Esophagus mucosa (tissue), 1 donor: ENCODE measurements at regions not wholly inside any gene's neighbourhood (a gene's known extent, or its start where the extent isn't known, plus 50 kb on each side); places are given as distances from the start of the nearest gene placed in this dataset.
A peak's percentile ranks its signal among the peaks of the same experiment; 100 is the strongest.

ENCODE experiments used
- ATAC-seq: fragments of 200-7000 bp; cut with Tn5 transposase; one replicate; pipeline ENCODE4 v1.9.1; 2020
- donor health status: DM: yes; HTN: yes; CAD: no.

DNA sequence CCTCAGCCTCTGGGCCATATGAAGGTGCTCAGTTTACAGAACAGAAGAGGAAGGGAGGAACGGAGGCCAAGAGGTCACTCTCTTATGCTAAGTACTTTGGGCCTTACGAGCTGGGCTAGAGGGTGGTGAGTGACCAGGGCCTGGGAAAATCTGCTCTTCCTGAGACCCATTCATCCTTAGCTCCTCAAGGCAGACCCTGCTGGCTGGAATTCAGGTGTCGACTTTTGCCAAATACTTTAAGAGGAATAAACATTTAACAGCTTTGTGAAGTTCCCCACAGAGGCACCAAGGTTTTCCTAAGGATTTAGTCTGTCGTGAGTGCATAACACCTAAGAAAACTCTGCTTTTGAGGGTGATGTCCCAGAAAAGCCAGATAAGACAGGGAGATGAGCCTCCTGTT lies 129.7 kb upstream of the SIX2 start:
- ATAC-seq, result no peak

DNA sequence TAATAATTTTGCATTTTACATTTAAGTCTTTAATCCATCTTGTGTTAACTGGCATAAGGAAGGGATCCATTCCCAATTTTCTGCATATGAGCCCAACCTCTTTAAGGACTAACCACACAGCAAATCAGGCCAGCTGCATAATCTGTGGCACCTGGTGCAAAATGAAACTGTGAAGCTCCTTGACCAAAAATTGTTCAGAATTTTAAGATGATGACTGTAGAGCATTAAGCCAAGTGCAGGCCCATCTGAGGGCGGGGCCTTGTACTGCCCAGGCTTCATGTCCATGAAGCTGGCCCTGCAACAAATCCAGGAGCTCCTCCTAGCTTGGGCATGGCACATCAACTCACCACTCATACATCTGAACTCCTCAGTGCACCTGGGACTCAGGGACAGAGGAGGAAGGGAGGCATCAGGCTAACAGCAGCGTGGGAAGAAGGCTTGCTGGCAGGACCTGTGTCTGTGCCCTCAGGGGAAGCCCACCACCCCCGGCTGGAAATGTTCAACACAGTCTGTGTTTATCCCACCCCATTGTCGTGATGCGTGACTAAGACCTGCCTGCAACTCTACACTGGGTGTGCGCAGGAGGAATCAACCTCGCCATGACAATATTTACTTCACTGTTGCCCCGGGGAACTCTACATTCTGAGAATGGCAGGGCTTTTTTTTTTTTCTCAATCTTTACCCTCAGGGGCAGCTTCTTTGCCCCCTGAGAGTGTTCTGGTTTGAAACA lies 128.9 kb upstream of the SIX2 start:
- ATAC-seq, result no peak

DNA sequence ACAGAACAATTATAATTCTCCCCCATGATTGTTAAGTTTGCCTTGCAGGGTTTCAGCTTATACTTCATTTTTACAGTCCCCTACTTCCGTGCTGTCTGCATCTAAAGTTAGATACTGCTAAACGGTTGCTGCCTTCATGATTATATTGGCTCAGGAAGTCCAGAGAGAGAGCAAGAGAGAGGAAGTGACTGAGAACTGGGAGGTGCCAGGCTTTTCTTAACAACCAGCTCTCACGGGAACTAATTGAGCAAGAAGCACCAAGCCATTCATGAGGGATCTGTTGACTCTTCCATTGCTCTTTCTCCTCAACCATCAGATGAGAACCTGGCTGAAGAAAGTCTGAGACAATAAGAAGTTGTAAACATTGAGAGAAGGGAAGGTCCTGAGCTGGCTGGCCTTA lies 125.5 kb upstream of the SIX2 start:
- no peak for ATAC-seq

DNA sequence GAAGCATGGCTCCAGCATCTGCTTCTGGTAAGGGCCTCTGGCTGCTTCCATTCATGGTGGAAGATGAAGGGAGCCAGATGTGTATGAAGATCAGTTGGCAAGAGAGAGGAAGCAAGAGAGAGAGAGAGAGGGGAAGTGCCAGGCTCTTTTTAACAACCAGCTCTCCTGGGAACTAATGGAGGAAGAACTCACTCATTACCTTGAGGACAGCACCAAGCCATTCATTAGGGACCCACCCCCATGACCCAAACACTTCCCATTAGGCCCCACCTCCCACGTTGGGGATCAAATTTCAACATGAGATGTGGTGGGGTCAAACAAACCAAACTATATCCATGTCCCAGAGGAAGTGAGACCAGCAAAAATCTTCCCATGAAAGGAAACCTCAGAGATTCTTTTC lies 124.8 kb upstream of the SIX2 start:
- no peak for ATAC-seq

DNA sequence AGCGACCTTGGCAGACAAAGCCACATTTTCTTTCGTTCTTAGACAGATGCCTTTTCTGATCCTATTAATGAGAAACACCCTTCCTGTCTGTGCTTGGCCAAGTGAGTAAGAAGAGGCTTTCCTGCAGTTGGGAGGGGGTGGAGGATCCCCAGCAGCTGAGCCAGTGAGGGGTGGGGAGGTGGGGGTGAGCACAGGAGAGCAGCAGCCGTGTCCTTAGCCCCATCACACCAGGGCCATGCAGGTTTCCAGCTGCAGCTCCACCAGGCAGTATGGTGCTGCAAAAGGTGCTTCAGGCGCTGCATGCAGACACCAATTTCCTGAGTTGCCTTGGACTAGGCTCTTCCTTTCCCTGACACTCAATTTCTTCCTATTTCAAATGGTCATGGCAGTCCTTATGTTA lies 123.3 kb upstream of the SIX2 start:
- ATAC-seq, result no peak

DNA sequence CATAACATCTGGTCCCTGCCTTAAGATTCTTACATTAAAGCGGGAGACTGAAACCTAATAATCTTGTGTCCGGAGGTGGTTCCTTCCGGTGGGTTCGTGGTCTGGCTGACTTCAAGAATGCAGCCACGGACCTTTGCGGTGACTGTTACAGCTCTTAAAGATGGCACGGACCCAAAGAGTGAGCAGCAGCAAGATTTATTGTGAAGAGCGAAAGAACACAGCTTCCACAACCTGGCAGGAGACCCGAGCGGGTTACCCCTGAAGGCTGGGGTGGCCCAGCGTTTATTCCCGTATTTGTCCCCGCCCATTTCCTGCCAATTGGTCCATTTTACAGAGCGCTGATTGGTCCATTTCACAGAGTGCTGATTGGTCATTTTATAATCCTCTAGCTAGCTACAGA lies 122.3 kb upstream of the SIX2 start:
- no peak for ATAC-seq

DNA sequence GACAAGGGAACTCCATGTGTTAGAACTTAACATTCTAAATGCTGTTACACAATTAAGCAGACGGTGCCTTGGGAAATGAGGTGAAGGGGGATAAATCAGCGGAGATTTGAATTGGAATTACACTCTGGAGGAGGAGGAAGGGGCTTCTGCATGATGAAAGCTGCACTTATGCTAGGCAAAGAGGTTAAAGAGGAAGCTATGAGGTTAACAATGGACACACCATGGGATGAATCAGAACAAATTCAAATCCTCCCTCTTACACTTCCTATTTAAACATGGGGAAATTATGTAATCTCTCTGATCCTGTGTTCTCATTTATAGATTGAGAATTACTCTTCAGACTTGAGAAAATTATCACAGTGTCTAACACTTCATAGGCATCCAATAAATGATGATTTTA lies 121.5 kb upstream of the SIX2 start:
- no peak for ATAC-seq

DNA sequence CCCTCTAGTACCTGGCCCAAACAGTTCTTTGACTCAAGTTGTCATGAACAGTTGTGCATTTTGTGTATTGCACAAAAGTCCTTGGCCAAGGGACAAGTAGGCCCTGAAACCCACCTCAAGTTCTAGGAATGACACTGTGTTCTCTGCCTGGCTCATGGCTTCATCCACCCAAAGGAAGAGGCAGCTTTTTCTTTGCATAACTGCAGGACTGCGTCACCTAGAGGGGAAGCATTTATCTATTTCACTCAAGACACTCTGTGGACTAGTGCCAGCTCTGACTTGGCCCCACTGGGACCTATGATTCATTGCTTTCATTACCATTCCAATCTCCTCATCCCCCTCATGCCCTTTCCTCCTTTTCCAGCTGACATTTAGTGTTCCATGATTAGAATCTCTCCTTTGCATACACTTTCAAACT lies 119.3 kb upstream of the SIX2 start:
- ATAC-seq, result no peak

DNA sequence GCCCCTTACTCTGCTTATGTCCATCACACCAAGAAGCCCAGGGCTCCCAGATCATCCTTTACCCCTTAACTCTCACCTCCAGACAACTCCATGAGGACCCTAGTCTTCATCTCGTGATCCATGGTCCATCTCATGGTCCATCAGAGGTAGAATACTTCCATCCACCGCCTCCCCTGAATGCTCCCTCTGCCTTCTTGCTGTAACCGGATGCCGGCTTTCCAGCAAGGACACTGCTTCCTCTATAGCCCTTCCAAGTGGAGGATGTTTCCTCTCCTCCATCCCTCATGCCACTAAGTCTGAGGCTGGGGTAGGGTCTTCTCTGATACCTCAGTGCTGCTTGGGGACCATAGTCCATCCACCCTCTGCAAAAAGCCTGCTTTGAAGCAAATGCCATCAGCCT lies 118.6 kb upstream of the SIX2 start:
- ATAC-seq, result no peak

DNA sequence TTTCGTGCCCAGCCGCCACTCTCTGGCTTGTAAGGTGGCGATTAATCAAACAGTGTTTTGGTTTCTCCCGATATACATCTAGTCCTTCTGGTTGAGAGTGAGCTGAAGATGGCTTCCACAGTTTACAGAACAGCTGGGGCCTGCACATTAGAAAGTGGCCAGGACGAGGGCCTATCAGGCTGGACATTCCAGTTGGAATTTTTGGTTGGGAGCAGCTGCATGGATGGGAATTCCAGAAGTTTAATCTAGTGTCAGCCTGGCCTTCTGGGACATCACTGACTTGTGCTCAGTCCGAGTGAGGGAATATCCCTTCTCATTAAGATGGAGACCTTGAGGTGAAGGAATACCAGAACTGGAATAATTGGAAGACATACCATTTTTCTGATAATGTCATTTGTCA lies 118.1 kb upstream of the SIX2 start:
- ATAC-seq, result no peak

DNA sequence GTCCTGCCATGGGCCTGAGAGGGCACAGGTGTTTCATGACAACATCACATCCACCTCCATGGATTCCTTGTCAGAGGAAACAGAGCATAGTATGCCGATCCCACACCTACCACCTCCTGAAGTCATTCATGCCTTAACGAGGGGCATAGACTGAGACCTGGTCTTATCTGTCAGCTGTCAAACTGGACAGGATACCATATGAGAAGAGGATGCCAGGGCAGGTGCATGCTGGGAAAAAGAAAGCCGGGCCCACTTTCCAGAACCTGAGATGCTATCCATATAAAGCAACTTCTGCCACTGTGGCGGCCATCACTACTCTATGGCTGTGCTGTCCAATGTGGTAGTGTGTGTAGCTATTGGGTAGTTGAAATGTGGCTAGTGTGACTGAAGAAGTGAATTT lies 116.0 kb upstream of the SIX2 start:
- ATAC-seq, result no peak

DNA sequence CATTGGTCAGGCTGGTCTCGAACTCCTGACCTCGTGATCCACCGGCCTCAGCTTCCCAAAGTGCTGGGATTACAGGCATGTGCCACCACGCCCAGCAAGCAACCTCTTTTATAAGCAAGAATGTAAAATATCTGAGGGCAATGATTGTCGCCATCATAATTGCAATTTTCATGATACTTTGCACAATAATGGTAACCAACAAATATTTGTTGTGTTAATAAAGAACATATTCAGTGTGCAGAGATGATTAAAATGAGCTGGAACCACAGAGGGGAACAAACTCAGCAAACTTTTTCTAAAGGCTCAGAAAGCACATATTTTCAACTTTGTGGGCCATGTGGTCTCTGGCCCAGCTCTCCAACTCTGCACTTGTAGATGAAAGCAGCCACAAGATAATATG lies 115.2 kb upstream of the SIX2 start:
- no peak for ATAC-seq

DNA sequence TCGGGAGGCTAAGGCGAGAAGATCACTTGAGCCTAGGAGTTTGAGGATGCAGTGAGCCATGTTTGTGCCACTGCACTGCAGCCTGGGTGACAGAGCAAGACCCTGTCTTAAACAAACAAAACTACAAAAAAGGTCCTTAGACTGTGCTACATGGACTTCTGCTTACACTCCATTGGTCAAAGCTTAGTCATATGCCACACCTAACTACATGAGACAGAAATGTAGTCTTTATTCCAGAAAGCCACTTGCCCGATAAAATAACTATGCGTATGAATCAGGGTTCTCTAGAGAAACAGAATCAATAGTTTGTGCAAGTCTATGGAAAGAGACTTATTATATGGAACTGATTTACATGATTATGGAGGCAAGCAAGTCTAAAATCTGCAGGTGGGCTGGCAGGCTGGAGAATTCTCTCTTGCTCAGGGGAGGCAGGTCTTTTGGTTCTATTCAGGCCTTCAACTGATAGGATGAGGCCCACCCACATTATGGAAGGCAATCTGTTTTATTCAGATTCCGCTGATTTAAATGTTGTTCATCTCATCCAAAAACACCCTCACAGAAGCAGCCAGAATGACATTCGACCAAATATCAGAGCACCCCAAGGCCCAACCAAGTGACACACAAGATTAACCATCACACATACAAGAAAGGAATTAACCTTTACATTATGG lies 114.4 kb upstream of the SIX2 start:
- ATAC-seq, result no peak

DNA sequence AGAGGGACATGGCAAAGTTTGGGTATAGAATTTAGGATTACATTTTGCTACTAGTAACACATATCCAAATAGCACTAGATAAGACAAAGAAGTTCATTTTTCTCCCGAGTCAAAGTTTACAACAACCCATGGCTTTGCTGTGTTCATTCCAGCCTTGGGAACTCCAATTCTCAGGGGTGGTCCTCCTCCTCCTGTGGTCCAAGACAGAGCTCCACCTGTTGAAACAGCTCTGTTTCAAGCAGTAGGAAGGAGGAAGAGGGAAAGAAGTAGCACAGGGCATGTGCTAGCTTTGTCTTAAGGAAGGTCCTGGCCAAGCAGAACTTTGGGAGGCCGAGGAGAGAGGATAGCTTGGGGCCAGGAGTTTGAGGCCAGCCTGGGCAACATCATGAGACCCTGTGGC lies 113.8 kb upstream of the SIX2 start:
- ATAC-seq, result no peak

DNA sequence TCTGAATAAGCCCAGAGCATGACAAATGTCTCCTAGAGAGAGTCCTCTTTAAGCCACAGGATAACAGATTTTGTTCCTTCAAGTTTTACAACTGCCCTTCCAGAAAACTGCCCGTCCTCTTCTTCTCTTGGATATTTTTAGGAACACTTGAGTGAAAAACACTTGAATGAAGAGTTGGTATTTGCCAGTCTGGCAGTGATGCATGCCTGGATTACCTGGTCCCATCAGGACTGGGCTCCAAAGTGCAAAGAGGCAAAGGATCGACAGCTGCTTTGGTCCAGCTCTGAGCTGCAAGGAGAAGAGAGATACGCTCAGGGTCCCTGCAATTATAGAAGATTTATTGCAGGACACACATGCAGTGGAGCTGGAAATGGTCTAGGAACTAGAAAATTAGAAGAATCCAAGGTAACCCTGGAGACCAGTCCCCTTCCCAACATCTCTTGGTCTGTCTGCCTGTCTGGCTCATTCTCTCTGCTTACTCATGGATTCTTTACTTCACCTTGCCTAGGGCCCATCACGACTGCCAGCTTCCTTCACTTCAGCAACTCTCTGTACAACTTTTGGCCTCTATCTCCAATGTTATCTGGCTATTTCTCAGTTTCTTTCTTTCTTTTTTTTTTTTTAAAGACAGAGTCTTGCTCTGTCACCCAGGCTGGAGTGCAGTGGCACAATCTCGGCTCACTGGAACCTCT lies 112.1 kb upstream of the SIX2 start:
- ATAC-seq, result no peak

DNA sequence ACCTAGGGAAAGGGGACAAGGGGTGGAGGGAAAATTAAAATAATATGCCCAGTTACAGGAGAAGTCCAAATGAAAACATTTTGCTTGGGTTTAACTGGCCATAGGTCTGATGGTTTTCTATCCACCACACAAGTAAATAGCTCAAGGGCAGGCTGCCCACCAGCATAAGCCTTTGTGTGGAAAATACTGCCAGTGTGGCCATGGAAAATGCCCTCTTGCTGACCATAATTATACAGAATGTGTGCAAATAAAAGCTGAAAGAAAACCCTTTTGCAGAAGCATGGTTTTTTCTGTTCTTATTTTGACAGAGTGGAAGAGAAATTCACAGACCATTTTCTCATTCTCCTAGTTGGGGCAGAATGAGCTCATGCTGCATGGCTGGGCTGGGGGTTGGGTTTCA lies 111.3 kb upstream of the SIX2 start:
- ATAC-seq, result no peak

DNA sequence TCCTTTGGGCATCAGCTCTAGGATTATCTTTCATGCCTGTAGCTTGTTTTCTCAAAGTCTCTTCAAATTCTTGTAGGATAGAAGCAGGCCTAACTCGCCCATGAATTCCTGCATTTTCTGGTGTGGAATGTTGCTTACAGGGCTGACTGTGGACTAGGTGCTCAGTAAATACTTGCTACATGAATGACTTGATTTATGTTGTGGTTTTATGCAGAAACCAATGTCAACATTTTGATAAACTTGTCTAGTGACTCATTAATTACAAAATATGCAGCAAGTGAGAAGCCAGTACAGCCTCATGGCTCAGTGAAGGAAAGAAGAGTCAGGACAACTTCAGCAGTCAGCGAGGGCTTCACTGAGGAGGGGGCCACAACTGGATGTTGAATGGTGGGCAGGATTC lies 110.6 kb upstream of the SIX2 start:
- ATAC-seq, result peak; percentile 11

DNA sequence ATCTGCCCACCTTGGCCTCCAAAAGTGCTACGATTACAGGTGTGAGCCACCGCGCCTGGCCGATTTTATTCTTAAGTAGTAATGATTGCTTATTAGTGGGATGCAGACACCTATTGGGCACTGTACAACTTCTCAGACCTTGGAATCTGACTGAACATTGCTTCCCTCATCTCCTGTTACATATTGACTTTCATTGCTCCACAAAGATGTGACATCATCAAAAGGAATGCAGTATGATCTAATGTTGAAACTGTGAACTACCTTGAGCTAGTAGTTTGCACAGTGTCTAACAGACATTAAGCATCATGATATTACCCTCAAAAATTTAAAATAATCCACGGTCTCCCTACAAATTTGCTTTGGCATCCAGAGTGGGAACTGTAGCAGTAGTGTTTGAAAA lies 109.8 kb upstream of the SIX2 start:
- no peak for ATAC-seq

DNA sequence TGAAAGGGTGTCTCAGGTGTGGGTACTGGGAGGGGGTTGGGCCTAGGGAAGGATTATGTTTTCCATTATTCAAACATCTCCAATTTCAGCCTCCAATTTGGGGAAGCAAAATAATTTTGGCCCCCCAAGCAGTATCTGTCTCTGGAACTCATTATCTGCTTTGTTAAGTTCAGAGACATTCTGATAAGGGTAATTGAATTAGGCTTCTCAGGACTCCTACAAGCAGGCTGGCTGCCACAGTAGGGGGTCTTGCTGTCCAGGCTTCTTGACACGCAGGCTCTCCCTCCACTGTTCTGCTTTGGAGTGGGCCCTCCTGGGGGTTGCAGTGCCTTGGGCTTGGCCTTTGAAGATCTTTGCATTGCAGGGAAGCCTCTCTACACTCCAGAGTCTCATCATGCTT lies 108.1 kb upstream of the SIX2 start:
- no peak for ATAC-seq

DNA sequence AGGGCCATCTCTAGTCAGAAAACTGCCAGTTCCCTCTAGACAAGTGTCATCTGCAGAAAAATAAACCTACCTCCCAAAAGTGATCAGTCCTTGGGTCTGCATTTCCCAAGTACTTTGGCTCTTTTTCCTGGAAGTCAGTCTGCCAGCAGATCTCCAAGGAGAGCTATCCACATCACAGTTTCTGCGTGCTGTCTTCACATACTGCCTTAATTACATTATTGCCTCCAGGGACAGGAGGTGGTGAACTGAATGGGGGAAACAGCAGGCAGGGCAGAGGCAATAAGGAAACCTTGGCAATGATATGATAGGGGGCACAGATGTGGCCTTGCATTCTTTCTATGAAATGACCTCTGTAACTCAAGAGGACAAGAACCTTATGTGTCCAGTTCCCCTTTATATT lies 105.9 kb upstream of the SIX2 start:
- ATAC-seq, result no peak

DNA sequence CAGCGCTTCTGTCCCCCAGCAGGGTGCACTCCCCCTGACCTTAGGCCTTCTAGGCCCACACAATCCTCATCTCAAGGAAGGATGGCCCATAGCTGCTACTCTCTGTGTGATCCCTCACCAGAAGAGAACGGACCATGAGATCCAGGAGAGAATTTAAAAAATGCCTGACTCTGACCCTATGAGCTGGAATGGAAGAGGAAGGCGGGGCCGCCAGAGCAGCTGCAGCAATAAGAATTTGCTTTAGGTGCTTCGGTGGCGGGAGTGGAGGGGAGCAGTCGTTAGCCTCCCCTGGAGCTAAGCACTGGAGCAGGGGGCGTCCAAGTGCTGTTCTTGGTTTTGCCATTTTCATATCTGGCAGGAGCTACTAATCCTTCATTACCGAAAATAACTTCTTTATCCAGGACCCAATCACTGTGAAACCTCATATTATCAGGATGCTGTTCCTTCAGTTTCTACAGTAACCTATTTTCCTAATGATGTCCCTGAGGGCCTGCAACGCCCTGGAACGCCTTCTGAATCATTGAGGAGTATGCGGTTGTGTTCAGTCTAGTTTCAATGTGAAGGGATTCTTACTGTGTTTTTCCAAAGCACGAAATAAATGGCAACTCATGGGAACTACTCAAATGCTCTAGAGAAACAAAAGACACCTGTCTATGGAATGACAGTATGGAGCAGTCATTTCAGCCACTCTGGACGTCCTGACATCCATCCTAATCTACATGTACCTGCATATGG lies 105.1 kb upstream of the SIX2 start:
- ATAC-seq, result no peak

DNA sequence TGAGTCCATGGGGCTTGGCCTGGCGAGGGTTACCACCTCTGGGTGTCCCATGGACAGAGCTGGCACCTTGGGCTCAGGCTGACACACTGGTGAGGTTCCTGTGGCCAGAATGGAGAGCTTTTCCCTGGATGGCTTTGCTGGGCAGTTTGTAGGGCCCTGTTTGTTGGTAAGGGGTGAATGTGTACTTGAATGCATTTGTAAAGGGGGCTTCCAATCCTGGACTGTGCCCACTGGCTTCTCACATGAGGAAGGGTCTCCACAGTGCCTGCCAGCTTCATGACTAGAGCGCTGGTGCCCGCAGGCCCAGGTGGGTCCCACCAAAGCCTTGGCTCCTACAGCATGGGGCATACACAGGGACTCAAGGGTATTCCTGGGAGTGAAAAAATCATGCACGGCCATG lies 103.5 kb upstream of the SIX2 start:
- no peak for ATAC-seq

DNA sequence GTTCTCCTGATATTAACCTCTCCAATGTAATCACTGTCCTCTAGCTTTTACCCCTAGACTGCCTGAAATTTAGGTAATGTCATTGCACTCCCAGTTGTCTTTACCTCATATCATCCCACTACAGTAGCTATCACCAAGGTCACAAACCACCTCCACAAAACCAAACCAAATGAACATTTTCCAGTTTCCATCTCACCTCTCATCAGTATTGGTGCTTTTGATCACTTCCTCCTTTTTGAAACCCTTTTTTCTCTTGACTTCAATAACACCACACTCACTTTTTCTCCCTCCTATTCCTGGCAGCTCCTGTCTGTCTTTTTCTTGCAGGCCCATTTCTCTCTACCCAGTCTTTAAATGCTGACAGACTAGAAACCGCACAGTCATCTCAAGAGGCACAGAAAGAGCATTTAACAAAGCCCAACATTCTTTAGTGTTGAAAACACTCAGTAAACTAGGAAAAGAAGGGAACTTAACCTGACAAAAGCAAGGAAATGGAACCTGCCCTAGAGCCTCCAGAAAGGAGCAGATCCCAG lies 95.9 kb upstream of the SIX2 start:
- no peak for ATAC-seq
